ENCODE measurements at regions not wholly inside any gene's neighbourhood (a gene's known extent, or its start where the extent isn't known, plus 50 kb on each side); places are given as distances from the start of the nearest gene placed in this dataset.

- DNase-seq (no peak), FAIRE-seq (no peak)
- WGBS, 3 donors: 67 to 72% (median 71%) methylated on average over 6 of the region's 6 CpGs
- Histone ChIP-seq H3K4me1 (ENCODE audit: control insufficient read depth in 3 of 3, insufficient read depth in 2 of 3, low read depth in 1 of 3, low read length in 2 of 3) (no peaks in the 10 kb centered on the region), H3K9me3 (ENCODE audit: control insufficient read depth in 2 of 2, insufficient read depth in 1 of 2, low read depth in 1 of 2, low read length in 1 of 2) (no peaks in the 10 kb centered on the region), H3K4me3 (ENCODE audit: low read depth in 1 of 3, low read length in 3 of 3) (no peak overlapping the region), H3K36me3 (ENCODE audit: control insufficient read depth in 3 of 3, insufficient read depth in 2 of 3, low read depth in 1 of 3, low read length in 3 of 3) (no peaks in the 10 kb centered on the region), H3K27me3 (ENCODE audit: control insufficient read depth in 3 of 3, insufficient read depth in 3 of 3, low read length in 3 of 3) (no peaks in the 10 kb centered on the region), H3K27ac (ENCODE audit: low read depth in 1 of 3, low read length in 2 of 3) (no peak overlapping the region)
Measured at GRCh38 chrX:4930426-4930825, 1217.0 kb upstream of the PRKX start.

- DNase-seq: no peak
- FAIRE-seq: no peak
Measured at GRCh38 chrX:4925911-4926310, 1212.5 kb upstream of the PRKX start.

GRCh38 chrX:4909348-4909747, 1195.9 kb upstream of the PRKX start:
- no peak for FAIRE-seq
- DNase-seq: no peak
- 62 to 74% (median 68%) methylated on average over 5 of the region's 5 CpGs for WGBS, 3 donors
- Histone ChIP-seq H3K4me1 (ENCODE audit: control insufficient read depth in 3 of 3, insufficient read depth in 2 of 3, low read depth in 1 of 3, low read length in 2 of 3) (no peaks in the 10 kb centered on the region), H3K9me3 (ENCODE audit: control insufficient read depth in 2 of 2, insufficient read depth in 1 of 2, low read depth in 1 of 2, low read length in 1 of 2) (no peaks in the 10 kb centered on the region), H3K27ac (ENCODE audit: low read depth in 1 of 3, low read length in 2 of 3) (no peak overlapping the region), H3K4me3 (ENCODE audit: low read depth in 1 of 3, low read length in 3 of 3) (no peak overlapping the region), H3K36me3 (ENCODE audit: control insufficient read depth in 3 of 3, insufficient read depth in 2 of 3, low read depth in 1 of 3, low read length in 3 of 3) (no peaks in the 10 kb centered on the region), H3K27me3 (ENCODE audit: control insufficient read depth in 3 of 3, insufficient read depth in 3 of 3, low read length in 3 of 3) (no peaks in the 10 kb centered on the region)

More at GRCh38 chrX:4925911-4926310, 1212.5 kb upstream of the PRKX start:
- no peaks in the 10 kb centered on the region for H3K9me3 ChIP-seq (ENCODE audit: control insufficient read depth in 2 of 2, insufficient read depth in 1 of 2, low read depth in 1 of 2, low read length in 1 of 2)
- H3K4me1 ChIP-seq (ENCODE audit: control insufficient read depth in 3 of 3, insufficient read depth in 2 of 3, low read depth in 1 of 3, low read length in 2 of 3): no peaks in the 10 kb centered on the region
- no peaks in the 10 kb centered on the region for H3K36me3 ChIP-seq (ENCODE audit: control insufficient read depth in 3 of 3, insufficient read depth in 2 of 3, low read depth in 1 of 3, low read length in 3 of 3)
- no peak overlapping the region for H3K27ac ChIP-seq (ENCODE audit: low read depth in 1 of 3, low read length in 2 of 3)
- no peaks in the 10 kb centered on the region for H3K27me3 ChIP-seq (ENCODE audit: control insufficient read depth in 3 of 3, insufficient read depth in 3 of 3, low read length in 3 of 3)
- WGBS, 3 donors: 71 to 87% (median 75%) methylated on average over 5 of the region's 5 CpGs
- no peak overlapping the region for H3K4me3 ChIP-seq (ENCODE audit: low read depth in 1 of 3, low read length in 3 of 3)

GRCh38 chrX:4905576-4905975, 1192.1 kb upstream of the PRKX start:
- H3K27me3 ChIP-seq (ENCODE audit: control insufficient read depth in 3 of 3, insufficient read depth in 3 of 3, low read length in 3 of 3): no peaks in the 10 kb centered on the region
- no peaks in the 10 kb centered on the region for H3K9me3 ChIP-seq (ENCODE audit: control insufficient read depth in 2 of 2, insufficient read depth in 1 of 2, low read depth in 1 of 2, low read length in 1 of 2)
- H3K27ac ChIP-seq (ENCODE audit: low read depth in 1 of 3, low read length in 2 of 3): no peak overlapping the region
- no peak overlapping the region for H3K4me3 ChIP-seq (ENCODE audit: low read depth in 1 of 3, low read length in 3 of 3)
- DNase-seq: no peak
- FAIRE-seq: no peak
- no peaks in the 10 kb centered on the region for H3K4me1 ChIP-seq (ENCODE audit: control insufficient read depth in 3 of 3, insufficient read depth in 2 of 3, low read depth in 1 of 3, low read length in 2 of 3)
- no peaks in the 10 kb centered on the region for H3K36me3 ChIP-seq (ENCODE audit: control insufficient read depth in 3 of 3, insufficient read depth in 2 of 3, low read depth in 1 of 3, low read length in 3 of 3)
- WGBS, 3 donors: 76 to 91% (median 83%) methylated on average over 6 of the region's 6 CpGs

- H3K36me3 ChIP-seq (ENCODE audit: control insufficient read depth in 3 of 3, insufficient read depth in 2 of 3, low read depth in 1 of 3, low read length in 3 of 3): no peaks in the 10 kb centered on the region
- 50 to 62% (median 50%) methylated on average over 2 of the region's 2 CpGs for WGBS, 3 donors
- no peaks in the 10 kb centered on the region for H3K27me3 ChIP-seq (ENCODE audit: control insufficient read depth in 3 of 3, insufficient read depth in 3 of 3, low read length in 3 of 3)
- no peak for FAIRE-seq
- no peak overlapping the region for H3K27ac ChIP-seq (ENCODE audit: low read depth in 1 of 3, low read length in 2 of 3)
- H3K4me1 ChIP-seq (ENCODE audit: control insufficient read depth in 3 of 3, insufficient read depth in 2 of 3, low read depth in 1 of 3, low read length in 2 of 3): no peaks in the 10 kb centered on the region
- H3K9me3 ChIP-seq (ENCODE audit: control insufficient read depth in 2 of 2, insufficient read depth in 1 of 2, low read depth in 1 of 2, low read length in 1 of 2): no peaks in the 10 kb centered on the region
- DNase-seq: no peak
- H3K4me3 ChIP-seq (ENCODE audit: low read depth in 1 of 3, low read length in 3 of 3): no peak overlapping the region
Measured at GRCh38 chrX:4881277-4881676, 1167.8 kb upstream of the PRKX start.

- DNase-seq (no peak), FAIRE-seq (no peak)
- H3K36me3 ChIP-seq (ENCODE audit: control insufficient read depth in 3 of 3, insufficient read depth in 2 of 3, low read depth in 1 of 3, low read length in 3 of 3): no peaks in the 10 kb centered on the region
- 77 to 86% (median 84%) methylated on average over 3 of the region's 3 CpGs for WGBS, 3 donors
- H3K27me3 ChIP-seq (ENCODE audit: control insufficient read depth in 3 of 3, insufficient read depth in 3 of 3, low read length in 3 of 3): no peaks in the 10 kb centered on the region
- no peak overlapping the region for H3K27ac ChIP-seq (ENCODE audit: low read depth in 1 of 3, low read length in 2 of 3)
- no peak overlapping the region for H3K4me3 ChIP-seq (ENCODE audit: low read depth in 1 of 3, low read length in 3 of 3)
- H3K9me3 ChIP-seq (ENCODE audit: control insufficient read depth in 2 of 2, insufficient read depth in 1 of 2, low read depth in 1 of 2, low read length in 1 of 2): no peaks in the 10 kb centered on the region
- no peaks in the 10 kb centered on the region for H3K4me1 ChIP-seq (ENCODE audit: control insufficient read depth in 3 of 3, insufficient read depth in 2 of 3, low read depth in 1 of 3, low read length in 2 of 3)
Measured at GRCh38 chrX:4878640-4879039, 1165.2 kb upstream of the PRKX start.

- Histone ChIP-seq H3K27me3 (ENCODE audit: control insufficient read depth in 3 of 3, insufficient read depth in 3 of 3, low read length in 3 of 3) (no peaks in the 10 kb centered on the region), H3K4me1 (ENCODE audit: control insufficient read depth in 3 of 3, insufficient read depth in 2 of 3, low read depth in 1 of 3, low read length in 2 of 3) (no peaks in the 10 kb centered on the region), H3K36me3 (ENCODE audit: control insufficient read depth in 3 of 3, insufficient read depth in 2 of 3, low read depth in 1 of 3, low read length in 3 of 3) (no peaks in the 10 kb centered on the region), H3K9me3 (ENCODE audit: control insufficient read depth in 2 of 2, insufficient read depth in 1 of 2, low read depth in 1 of 2, low read length in 1 of 2) (no peaks in the 10 kb centered on the region), H3K27ac (ENCODE audit: low read depth in 1 of 3, low read length in 2 of 3) (no peak overlapping the region), H3K4me3 (ENCODE audit: low read depth in 1 of 3, low read length in 3 of 3) (no peak overlapping the region)
- 73 to 90% (median 75%) methylated on average over 3 of the region's 3 CpGs for WGBS, 3 donors
- no peak for DNase-seq
- FAIRE-seq: no peak
Measured at GRCh38 chrX:4876268-4876667, 1162.8 kb upstream of the PRKX start.

- no peak for FAIRE-seq
- Histone ChIP-seq H3K27ac (ENCODE audit: low read depth in 1 of 3, low read length in 2 of 3) (no peak overlapping the region), H3K4me1 (ENCODE audit: control insufficient read depth in 3 of 3, insufficient read depth in 2 of 3, low read depth in 1 of 3, low read length in 2 of 3) (no peaks in the 10 kb centered on the region), H3K27me3 (ENCODE audit: control insufficient read depth in 3 of 3, insufficient read depth in 3 of 3, low read length in 3 of 3) (no peaks in the 10 kb centered on the region), H3K36me3 (ENCODE audit: control insufficient read depth in 3 of 3, insufficient read depth in 2 of 3, low read depth in 1 of 3, low read length in 3 of 3) (no peaks in the 10 kb centered on the region), H3K4me3 (ENCODE audit: low read depth in 1 of 3, low read length in 3 of 3) (no peak overlapping the region), H3K9me3 (ENCODE audit: control insufficient read depth in 2 of 2, insufficient read depth in 1 of 2, low read depth in 1 of 2, low read length in 1 of 2) (no peaks in the 10 kb centered on the region)
- 90 to 98% (median 98%) methylated on average over 2 of the region's 2 CpGs for WGBS, 3 donors
- no peak for DNase-seq
Measured at GRCh38 chrX:4851534-4851933, 1138.1 kb upstream of the PRKX start.

GRCh38 chrX:4850312-4850711, 1136.9 kb upstream of the PRKX start:
- 79 to 89% (median 89%) methylated on average over 4 of the region's 4 CpGs for WGBS, 3 donors
- Histone ChIP-seq H3K4me3 (ENCODE audit: low read depth in 1 of 3, low read length in 3 of 3) (no peak overlapping the region), H3K4me1 (ENCODE audit: control insufficient read depth in 3 of 3, insufficient read depth in 2 of 3, low read depth in 1 of 3, low read length in 2 of 3) (no peaks in the 10 kb centered on the region), H3K36me3 (ENCODE audit: control insufficient read depth in 3 of 3, insufficient read depth in 2 of 3, low read depth in 1 of 3, low read length in 3 of 3) (no peaks in the 10 kb centered on the region), H3K27me3 (ENCODE audit: control insufficient read depth in 3 of 3, insufficient read depth in 3 of 3, low read length in 3 of 3) (no peaks in the 10 kb centered on the region), H3K27ac (ENCODE audit: low read depth in 1 of 3, low read length in 2 of 3) (no peak overlapping the region), H3K9me3 (ENCODE audit: control insufficient read depth in 2 of 2, insufficient read depth in 1 of 2, low read depth in 1 of 2, low read length in 1 of 2) (no peaks in the 10 kb centered on the region)
- FAIRE-seq: no peak
- DNase-seq: no peak

Measured in small intestine (tissue), 7 donors.